ENCODE measurements at regions not wholly inside any gene's neighbourhood (a gene's known extent, or its start where the extent isn't known, plus 50 kb on each side); places are given as distances from the start of the nearest gene placed in this dataset.

GRCh38 chr17:56690441-56691291 lies 97.2 kb downstream of the NOG start:
- TF ChIP-seq ZFX (IDR thresholded peaks at IDR 0.05; ENCODE audit: borderline replicate concordance), result no peak
- no peak for TF ChIP-seq CTCF (IDR thresholded peaks at IDR 0.05)

GRCh38 chr17:56694825-56695224 lies 101.3 kb downstream of the NOG start:
- H3K27ac ChIP-seq, result no peak overlapping the region
- TF ChIP-seq CTCF (IDR thresholded peaks at IDR 0.05), result no peak

More at GRCh38 chr17:56690441-56691291, 97.2 kb downstream of the NOG start:
- H3K27ac ChIP-seq, result no peak overlapping the region

- TF ChIP-seq ZFX (IDR thresholded peaks at IDR 0.05; ENCODE audit: borderline replicate concordance) (no peak), CTCF (IDR thresholded peaks at IDR 0.05) (no peak)
These were observed 103.7 kb downstream of the NOG start for GRCh38 chr17:56697190-56697589.

GRCh38 chr17:56699186-56699894 lies 105.8 kb downstream of the NOG start:
- no peak overlapping the region for H3K27ac ChIP-seq
- TF ChIP-seq ZFX (IDR thresholded peaks at IDR 0.05; ENCODE audit: borderline replicate concordance) (no peak), CTCF (IDR thresholded peaks at IDR 0.05) (no peak)

More at GRCh38 chr17:56697190-56697589, 103.7 kb downstream of the NOG start:
- no peak overlapping the region for H3K27ac ChIP-seq

GRCh38 chr17:56700919-56701420 lies 107.5 kb downstream of the NOG start:
- no peak overlapping the region for H3K27ac ChIP-seq
- no peak for TF ChIP-seq ZFX (IDR thresholded peaks at IDR 0.05; ENCODE audit: borderline replicate concordance)
- no peak for TF ChIP-seq CTCF (IDR thresholded peaks at IDR 0.05)

- TF ChIP-seq CTCF (IDR thresholded peaks at IDR 0.05), result no peak
- TF ChIP-seq ZFX (IDR thresholded peaks at IDR 0.05; ENCODE audit: borderline replicate concordance), result no peak
These were observed 114.1 kb downstream of the NOG start for GRCh38 chr17:56707312-56708219.

More at GRCh38 chr17:56707312-56708219, 114.1 kb downstream of the NOG start:
- no peak overlapping the region for H3K27ac ChIP-seq

Measured in 22Rv1 (cell line).